ENCODE measurements at regions not wholly inside any gene's neighbourhood (a gene's known extent, or its start where the extent isn't known, plus 50 kb on each side); places are given as distances from the start of the nearest gene placed in this dataset.

DNA sequence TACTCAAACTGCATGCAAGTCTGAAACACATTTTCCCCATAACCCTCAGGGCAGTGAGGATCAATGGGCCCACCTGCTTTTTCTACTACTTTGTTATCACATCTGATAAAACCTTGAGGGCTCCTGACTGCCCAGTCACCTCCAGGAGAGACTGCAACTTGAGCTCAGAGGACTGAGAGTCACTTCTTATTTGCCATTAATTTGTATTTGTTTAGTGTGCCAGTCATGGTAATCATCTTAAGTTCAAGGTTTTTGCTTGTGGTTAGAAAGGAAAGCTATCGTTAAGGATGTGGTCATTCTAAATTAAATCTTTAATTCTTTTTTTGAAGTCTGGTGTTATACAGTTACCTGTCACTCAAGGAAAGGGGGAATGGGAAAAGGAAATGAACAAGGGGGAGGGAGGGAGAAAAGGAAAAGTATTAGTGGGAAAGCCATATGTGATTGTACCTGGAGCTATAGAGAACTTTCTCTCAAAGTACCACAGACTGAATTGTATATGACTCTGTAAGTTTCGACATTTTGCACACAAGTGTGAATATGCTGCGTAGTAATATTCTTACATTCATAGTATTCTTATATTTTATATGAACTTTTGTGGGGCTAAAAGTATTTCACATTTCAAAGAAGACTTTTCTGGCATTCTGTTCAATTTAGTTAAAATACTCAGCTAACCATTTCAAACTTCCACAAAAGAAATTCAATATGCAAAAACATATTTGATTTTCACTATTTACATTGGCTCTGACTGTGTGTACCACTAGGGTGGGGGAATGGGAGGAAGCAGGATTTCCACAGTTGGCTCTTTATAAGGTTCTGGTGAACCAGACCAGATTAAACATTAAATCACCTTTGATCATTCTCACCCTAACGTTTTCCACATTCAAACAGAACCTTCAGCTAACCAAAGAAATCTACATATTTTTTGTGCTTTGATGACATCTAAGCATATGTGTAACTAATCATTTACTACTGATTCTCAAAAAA, 166.5 kb upstream of the ATP11B start:
- TF ChIP-seq EZH2 (IDR thresholded peaks at IDR 0.05) (no peak), POLR2AphosphoS5 (IDR thresholded peaks at IDR 0.05; ENCODE audit: borderline replicate concordance, low read depth, low read length) (no peak)
